BLaER1 (cell line): ENCODE measurements at regions not wholly inside any gene's neighbourhood (a gene's known extent, or its start where the extent isn't known, plus 50 kb on each side); places are given as distances from the start of the nearest gene placed in this dataset.

ENCODE experiments used
- H3K27ac ChIP-seq: shearing (Covaris generic); formaldehyde crosslinking; 2 replicates; pipeline ENCODE4 v1.8.1; 2022
- H3K27me3 ChIP-seq: shearing (Covaris generic); formaldehyde crosslinking; 2 replicates; pipeline ENCODE4 v1.8.1; 2022
- H3K36me3 ChIP-seq: shearing (Covaris generic); formaldehyde crosslinking; 2 replicates; pipeline ENCODE4 v1.8.1; 2022
- H3K4me1 ChIP-seq: shearing (Covaris generic); formaldehyde crosslinking; 2 replicates; pipeline ENCODE4 v1.8.1; 2022
- H3K4me2 ChIP-seq: shearing (Covaris generic); formaldehyde crosslinking; 2 replicates; pipeline ENCODE4 v1.8.1; 2022
- H3K4me3 ChIP-seq: shearing (Covaris generic); formaldehyde crosslinking; 2 replicates; pipeline ENCODE4 v1.8.1; 2022
- H3K9ac ChIP-seq: shearing (Covaris generic); formaldehyde crosslinking; 2 replicates; pipeline ENCODE4 v1.8.1; 2022
- H3K9me3 ChIP-seq: shearing (Covaris generic); formaldehyde crosslinking; 2 replicates; pipeline ENCODE4 v1.8.1; 2022
- H4K20me1 ChIP-seq: shearing (Covaris generic); formaldehyde crosslinking; 2 replicates; pipeline ENCODE4 v1.8.1; 2022
- Cebpa-rat ChIP-seq: shearing (Covaris generic); IDR thresholded peaks from 2 replicates; pipeline ENCODE4 v1.8.1; 2022

DNA sequence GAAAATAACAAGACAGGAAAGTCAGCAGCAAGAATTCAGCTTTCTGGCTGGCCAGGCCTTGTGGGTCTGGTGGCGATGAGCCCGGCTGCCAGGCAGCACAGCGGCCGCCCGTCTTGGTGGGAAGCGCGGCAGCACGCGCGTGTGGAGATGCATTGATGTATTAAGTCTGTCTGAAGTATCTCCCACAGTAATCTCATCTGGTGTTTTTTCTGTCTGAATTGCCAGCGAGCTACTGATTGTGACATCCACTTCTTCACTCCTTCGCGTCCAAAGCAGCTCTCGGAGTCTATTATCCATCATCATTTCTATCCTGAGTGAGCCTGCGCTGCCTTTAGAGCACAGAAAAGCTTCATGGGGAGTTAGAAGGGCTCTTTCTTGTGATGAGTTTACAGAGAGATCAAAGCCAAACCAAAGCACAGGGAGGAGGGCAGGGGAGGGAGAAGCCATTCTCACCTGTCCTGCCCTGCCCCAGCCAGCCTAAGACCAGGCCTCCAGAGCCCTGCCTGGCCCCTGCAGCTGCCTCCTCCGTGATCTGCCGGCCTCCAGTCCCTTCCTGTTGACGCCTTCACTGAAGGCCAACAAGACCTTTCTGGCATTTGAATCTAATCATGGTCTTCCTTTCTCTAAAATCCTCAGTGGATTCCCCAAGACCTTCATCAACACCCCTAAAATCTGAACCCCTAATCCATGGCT is 1419.0 kb downstream of the TBC1D22A start:
- Histone ChIP-seq H3K4me1 (peaks cover 14% of the 10 kb centered on the region), H3K9me3 (no peaks in the 10 kb centered on the region), H3K9ac (no peak overlapping the region), H4K20me1 (no peaks in the 10 kb centered on the region), H3K4me2 (no peak overlapping the region), H3K27me3 (no peaks in the 10 kb centered on the region), H3K36me3 (no peaks in the 10 kb centered on the region), H3K4me3 (no peak overlapping the region), H3K27ac (no peak overlapping the region)
- no peak for TF ChIP-seq Cebpa-rat

DNA sequence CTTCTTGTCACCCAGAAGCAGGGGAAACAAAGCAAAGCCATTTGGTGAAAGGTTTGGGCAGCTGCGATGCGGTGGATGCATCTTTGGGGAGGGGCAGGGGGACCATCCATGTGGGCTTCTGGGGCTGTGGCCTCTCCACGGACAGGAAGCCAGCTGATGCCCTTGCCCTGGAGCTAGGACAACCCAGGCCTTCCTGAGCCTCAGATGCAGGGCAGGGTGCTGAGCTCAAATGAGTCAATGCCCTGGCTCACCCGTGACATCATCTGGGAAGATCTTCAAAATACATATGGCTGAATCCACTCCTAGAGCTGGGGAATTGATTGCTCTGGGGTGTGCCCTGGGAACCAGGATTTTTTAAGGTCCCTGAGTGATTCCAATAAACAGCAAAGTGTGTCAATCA is 1418.2 kb downstream of the TBC1D22A start:
- Histone ChIP-seq H3K4me2 (no peak overlapping the region), H3K27me3 (no peaks in the 10 kb centered on the region), H3K4me3 (no peak overlapping the region), H3K4me1 (peaks cover 6% of the 10 kb centered on the region), H4K20me1 (no peaks in the 10 kb centered on the region), H3K36me3 (no peaks in the 10 kb centered on the region), H3K9me3 (no peaks in the 10 kb centered on the region), H3K27ac (no peak overlapping the region), H3K9ac (no peak overlapping the region)
- TF ChIP-seq Cebpa-rat, result no peak

DNA sequence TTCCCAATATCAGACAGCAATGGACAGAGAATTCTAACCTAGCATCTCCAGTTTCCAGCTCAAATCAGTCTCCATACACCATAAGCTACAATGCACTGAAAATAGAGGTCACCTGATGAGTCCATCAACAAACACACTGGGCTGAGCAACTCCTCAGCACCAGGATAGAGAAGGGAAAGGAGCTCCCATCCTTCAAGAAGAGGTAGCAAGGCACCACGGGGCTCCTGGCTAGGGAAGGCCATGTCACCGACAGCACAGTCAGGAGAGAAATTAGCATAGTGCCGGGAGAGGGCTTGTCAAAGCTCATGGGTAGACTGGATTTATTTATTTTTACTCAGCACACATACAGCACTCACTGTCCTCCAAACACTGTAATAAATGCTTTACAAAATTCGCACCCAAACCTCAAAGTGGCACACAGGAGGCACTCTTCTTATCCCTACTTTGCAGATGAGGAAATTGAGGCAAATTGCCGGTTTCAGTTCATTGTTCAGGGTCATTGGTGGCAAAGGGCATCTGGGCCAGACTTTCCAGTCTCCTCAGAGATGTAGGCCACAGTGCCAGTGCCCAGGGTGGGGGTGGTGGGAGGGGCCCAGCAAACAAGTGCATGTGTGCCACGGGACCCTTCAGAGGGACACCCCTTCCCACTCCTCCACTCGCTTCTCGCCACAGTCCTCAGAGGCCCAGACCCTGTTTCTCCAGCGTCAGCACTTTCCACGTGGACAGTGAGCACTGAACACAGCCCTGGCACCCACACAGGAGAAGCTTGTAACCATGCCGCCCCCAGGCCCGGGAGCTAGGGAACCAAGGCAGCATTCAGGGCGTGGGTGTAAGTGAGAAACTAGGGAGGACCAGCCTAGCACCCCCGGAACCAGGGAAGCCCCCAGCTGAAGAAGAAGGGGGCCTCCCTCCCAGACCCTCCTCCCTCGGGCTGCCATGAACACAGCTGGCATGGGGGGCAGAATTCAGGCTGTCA is 1417.4 kb downstream of the TBC1D22A start:
- H3K4me3 ChIP-seq, result no peak overlapping the region

DNA sequence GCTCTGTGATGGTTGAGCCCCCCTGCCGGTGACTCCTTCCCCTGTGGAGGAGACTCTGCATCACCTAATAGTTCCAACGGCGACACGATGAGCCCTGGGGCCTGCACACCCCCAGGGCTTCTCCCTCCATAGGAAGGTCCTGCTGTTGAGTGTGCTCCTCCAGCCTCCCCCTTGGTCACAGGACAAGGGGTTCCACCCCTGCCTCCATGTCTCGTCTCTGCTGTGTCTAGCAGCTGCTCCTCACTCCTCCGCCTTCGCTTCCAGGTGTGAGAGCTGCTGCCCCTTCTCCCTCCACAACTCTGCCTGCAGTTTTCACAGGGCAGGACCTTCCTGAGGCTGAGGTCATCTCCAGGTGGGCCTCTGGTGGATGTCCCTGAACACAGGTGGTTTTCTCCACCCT is 1416.1 kb downstream of the TBC1D22A start:
- no peak overlapping the region for H3K27ac ChIP-seq
- H3K36me3 ChIP-seq, result no peaks in the 10 kb centered on the region
- H3K4me2 ChIP-seq, result no peak overlapping the region
- TF ChIP-seq Cebpa-rat, result no peak
- H3K4me1 ChIP-seq, result no peaks in the 10 kb centered on the region
- H3K9ac ChIP-seq, result no peak overlapping the region
- no peaks in the 10 kb centered on the region for H4K20me1 ChIP-seq
- no peaks in the 10 kb centered on the region for H3K9me3 ChIP-seq
- no peaks in the 10 kb centered on the region for H3K27me3 ChIP-seq
- no peak overlapping the region for H3K4me3 ChIP-seq

More for the DNA sequence above, 1417.4 kb downstream of the TBC1D22A start:
- no peak overlapping the region for H3K9ac ChIP-seq
- no peak for TF ChIP-seq Cebpa-rat
- H3K36me3 ChIP-seq, result no peaks in the 10 kb centered on the region
- H3K27ac ChIP-seq, result no peak overlapping the region
- no peak overlapping the region for H3K4me2 ChIP-seq
- H3K27me3 ChIP-seq, result no peaks in the 10 kb centered on the region
- no peaks in the 10 kb centered on the region for H3K4me1 ChIP-seq
- no peaks in the 10 kb centered on the region for H3K9me3 ChIP-seq
- no peaks in the 10 kb centered on the region for H4K20me1 ChIP-seq

DNA sequence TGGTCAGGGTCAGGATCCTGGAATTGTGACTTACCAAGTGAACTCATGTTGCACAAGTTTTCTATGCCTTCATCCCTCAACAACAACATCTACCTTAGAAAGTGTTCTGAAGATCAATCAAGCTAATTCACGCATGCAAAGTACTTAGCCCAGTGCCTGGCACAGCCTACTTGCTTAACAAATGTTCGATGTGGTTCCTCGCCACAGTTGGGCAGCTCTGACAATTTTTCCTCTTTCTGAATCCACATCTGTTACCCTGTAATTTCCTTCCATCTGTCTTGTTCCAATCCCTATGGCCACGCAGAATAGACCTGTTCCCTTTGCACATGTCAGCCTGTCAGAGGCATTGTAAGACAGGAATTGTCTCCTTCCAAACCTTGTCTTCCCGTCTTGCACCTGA is 1415.2 kb downstream of the TBC1D22A start:
- Histone ChIP-seq H3K4me1 (no peaks in the 10 kb centered on the region), H3K27me3 (no peaks in the 10 kb centered on the region), H3K4me2 (no peak overlapping the region), H3K4me3 (no peak overlapping the region), H4K20me1 (no peaks in the 10 kb centered on the region), H3K9ac (no peak overlapping the region), H3K27ac (no peak overlapping the region), H3K9me3 (no peaks in the 10 kb centered on the region), H3K36me3 (no peaks in the 10 kb centered on the region)
- TF ChIP-seq Cebpa-rat, result no peak

DNA sequence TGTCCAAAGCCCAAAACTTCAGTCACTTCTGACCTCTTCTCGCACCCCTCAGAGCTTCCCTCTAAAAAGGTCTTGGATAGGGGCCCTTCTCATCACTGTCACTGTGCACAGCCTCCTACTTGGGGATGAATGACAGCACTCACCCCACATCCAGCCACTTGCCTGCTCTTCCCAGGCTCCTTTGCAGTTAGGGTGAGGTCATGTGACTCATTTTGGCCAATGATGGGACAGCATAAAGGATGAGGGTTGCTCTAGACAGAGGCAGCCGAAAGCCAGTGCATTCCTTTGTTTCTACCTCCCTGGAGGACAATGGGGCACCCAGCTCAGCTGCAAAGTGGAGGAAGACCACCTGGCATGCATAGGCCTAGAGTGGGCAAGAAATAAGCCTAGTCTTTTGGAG is 1413.3 kb downstream of the TBC1D22A start:
- Histone ChIP-seq H3K36me3 (no peaks in the 10 kb centered on the region), H3K9ac (no peak overlapping the region), H3K9me3 (no peaks in the 10 kb centered on the region), H3K27me3 (no peaks in the 10 kb centered on the region), H3K27ac (no peak overlapping the region), H3K4me3 (no peak overlapping the region), H4K20me1 (no peaks in the 10 kb centered on the region), H3K4me1 (peaks cover 10% of the 10 kb centered on the region), H3K4me2 (no peak overlapping the region)
- no peak for TF ChIP-seq Cebpa-rat

DNA sequence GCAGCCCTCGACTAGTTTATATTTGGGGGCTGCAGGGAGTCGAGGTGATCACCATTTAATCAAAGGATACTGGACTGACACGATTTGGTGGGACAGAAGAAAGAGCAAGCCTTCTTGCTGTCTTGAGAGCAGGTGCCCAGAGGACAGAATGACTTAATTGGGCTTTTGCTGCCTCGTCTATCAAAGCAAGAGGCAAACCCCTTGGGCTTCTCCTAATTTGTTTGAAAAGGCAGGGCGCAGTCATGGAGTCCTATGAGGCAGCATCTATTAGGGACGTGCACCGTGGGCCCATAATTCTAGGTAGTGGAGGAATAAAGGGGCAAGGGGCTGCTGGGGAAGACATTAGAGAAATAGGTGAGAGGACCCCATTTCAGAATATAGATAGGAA is 1411.3 kb downstream of the TBC1D22A start:
- Histone ChIP-seq H3K27me3 (no peaks in the 10 kb centered on the region), H3K4me2 (no peak overlapping the region), H3K9ac (no peak overlapping the region), H3K9me3 (no peaks in the 10 kb centered on the region), H3K36me3 (no peaks in the 10 kb centered on the region), H3K27ac (no peak overlapping the region), H3K4me1 (peaks cover 11% of the 10 kb centered on the region), H4K20me1 (no peaks in the 10 kb centered on the region), H3K4me3 (no peak overlapping the region)
- TF ChIP-seq Cebpa-rat, result no peak

DNA sequence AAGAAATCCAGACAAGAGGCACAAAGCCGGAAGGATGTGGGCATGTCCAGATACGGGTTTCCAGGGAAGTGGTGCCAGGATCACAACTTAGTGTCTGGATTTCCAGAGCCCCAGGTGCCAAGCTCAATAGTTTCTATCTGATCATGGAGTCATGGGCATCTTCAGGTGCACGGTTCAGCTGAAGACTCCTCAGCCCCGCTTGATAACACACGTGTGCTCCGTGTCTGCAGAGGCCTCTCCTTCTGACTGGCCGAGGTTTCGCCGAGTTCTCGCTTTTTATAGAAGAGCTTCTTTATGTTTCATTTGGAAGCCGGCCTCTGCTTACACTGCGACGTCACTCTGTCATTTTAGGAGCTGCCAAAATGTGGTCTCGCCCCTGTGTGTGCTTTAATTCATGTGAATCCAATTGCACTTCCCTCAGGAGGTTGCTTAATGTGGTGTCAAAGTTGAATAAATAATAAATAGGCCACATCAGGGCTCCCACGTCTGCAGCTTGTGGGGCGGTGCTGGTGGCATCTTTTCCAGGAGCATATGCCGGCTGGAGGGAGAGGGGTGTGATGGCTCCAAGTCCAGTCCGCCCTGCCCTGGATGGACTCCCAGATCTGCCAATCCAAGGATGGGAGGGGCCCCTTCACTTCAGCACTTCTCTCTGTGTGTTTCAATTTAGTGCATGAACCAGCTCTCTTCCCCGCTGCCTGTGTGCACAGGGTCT is 1410.8 kb downstream of the TBC1D22A start:
- H3K27me3 ChIP-seq, result no peaks in the 10 kb centered on the region
- no peak overlapping the region for H3K27ac ChIP-seq
- H3K4me1 ChIP-seq, result peaks cover 11% of the 10 kb centered on the region
- H3K4me2 ChIP-seq, result no peak overlapping the region
- no peak overlapping the region for H3K9ac ChIP-seq
- H3K36me3 ChIP-seq, result no peaks in the 10 kb centered on the region
- no peaks in the 10 kb centered on the region for H4K20me1 ChIP-seq
- H3K9me3 ChIP-seq, result no peaks in the 10 kb centered on the region
- H3K4me3 ChIP-seq, result no peak overlapping the region
- no peak for TF ChIP-seq Cebpa-rat

DNA sequence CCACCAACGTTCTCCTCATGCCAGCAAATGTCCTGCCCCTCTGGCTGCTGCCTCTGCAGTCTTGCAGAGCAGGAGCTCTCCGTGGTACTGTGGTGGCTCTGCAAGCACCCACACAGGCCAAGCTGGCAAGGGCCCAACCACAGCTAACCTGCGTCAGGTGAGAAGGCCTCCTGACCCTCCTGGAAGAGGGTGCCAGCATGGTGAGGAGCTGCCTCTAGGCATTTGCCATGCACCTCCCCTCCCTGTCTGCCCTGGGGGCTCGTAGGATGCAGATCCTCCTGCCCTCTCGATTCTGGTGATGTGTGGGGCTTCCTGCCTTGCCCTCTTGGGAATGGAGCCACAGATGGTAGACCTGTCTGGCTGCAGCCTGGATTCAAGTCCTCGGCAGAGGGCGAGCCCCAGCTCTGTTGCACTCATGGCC is 1408.8 kb downstream of the TBC1D22A start:
- Histone ChIP-seq H3K9ac (no peak overlapping the region), H3K27me3 (no peaks in the 10 kb centered on the region), H3K4me2 (peak overlapping the region; percentile 27), H3K36me3 (no peaks in the 10 kb centered on the region), H3K27ac (no peak overlapping the region), H4K20me1 (no peaks in the 10 kb centered on the region), H3K4me1 (peaks cover 11% of the 10 kb centered on the region), H3K4me3 (no peak overlapping the region), H3K9me3 (no peaks in the 10 kb centered on the region)
- TF ChIP-seq Cebpa-rat, result no peak

DNA sequence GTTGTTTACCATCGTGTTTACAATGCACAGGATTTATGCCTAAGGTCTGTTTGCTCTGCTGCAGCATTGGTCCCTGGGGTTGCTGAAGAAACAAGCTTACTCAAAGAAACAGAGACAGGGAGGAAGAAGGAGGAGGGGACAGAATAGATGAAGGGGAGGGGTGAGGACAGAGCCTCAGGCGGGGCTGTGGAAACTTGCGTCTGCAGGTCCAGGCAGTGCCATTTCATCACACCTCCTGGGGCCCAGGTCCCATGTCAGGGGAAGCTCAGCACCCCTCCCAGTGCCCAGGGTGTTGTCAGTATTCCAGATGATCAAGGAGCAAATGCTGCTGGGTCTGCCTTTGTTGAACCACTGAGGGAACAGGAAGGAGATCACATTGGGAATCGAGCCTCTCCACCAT is 1406.8 kb downstream of the TBC1D22A start:
- peaks cover 11% of the 10 kb centered on the region for H3K4me1 ChIP-seq
- no peak overlapping the region for H3K4me2 ChIP-seq
- H3K36me3 ChIP-seq, result no peaks in the 10 kb centered on the region
- H4K20me1 ChIP-seq, result no peaks in the 10 kb centered on the region
- H3K27me3 ChIP-seq, result no peaks in the 10 kb centered on the region
- no peak overlapping the region for H3K27ac ChIP-seq
- H3K4me3 ChIP-seq, result no peak overlapping the region
- no peak for TF ChIP-seq Cebpa-rat
- no peak overlapping the region for H3K9ac ChIP-seq
- no peaks in the 10 kb centered on the region for H3K9me3 ChIP-seq
